Endothelial cell of umbilical vein (primary cell): ENCODE measurements at regions not wholly inside any gene's neighbourhood (a gene's known extent, or its start where the extent isn't known, plus 50 kb on each side); places are given as distances from the start of the nearest gene placed in this dataset.
A peak's percentile ranks its signal among the peaks of the same experiment; 100 is the strongest.

Experiments
- BruUV-seq: library from RNA; stranded (reverse); fragments of 400-500 nt; replicated peaks from 2 replicates; lab custom pipeline; 2021; lab: Mats Ljungman, UMichigan
- CTCF ChIA-PET: fragments of 300-600, 350-600 bp; sonication (Branson Sonifier 250); formaldehyde crosslinking; loops from one replicate; lab custom pipeline; 2021; ENCODE audit warnings: antibody characterized with exemption, inconsistent platforms; lab: Charles Lee
- POLR2A ChIA-PET: fragments of 300-600, 350-600 bp; sonication (Branson Sonifier 250); formaldehyde crosslinking; loops from one replicate; lab custom pipeline; 2021; ENCODE audit warnings: antibody characterized with exemption, inconsistent platforms; lab: Charles Lee
- DNase-seq: peaks from one replicate; pipeline ENCODE4 v3.0.0-alpha.2; 2011; ENCODE audit warnings: low read depth, low spot score
- FAIRE-seq: peaks from 2 replicates; lab custom pipeline; 2011; peaks lifted over from hg19 to GRCh38; lab: Jason Lieb, UNC
- H2AFZ ChIP-seq: 2 replicates; pipeline ENCODE4 v1.6.0; 2012; ENCODE audit warnings: low read depth, low read length, control low read depth, inconsistent platforms
- H3K27ac ChIP-seq: 2 replicates; pipeline ENCODE4 v1.5.1; 2011; ENCODE audit warnings: low read depth, mild to moderate bottlenecking, control low read depth, low read length, moderate library complexity; ENCODE audit not compliant: insufficient read depth
- H3K27me3 ChIP-seq, 2 experiments: 2 replicates each; pipeline versions ENCODE4 v1.6.0 to v1.6.1; 2011; ENCODE audit warnings: low read length in 2 of 2, mixed read lengths in 1 of 2; ENCODE audit not compliant: control insufficient read depth in 2 of 2, insufficient read depth in 2 of 2
- H3K36me3 ChIP-seq, 2 experiments: 2 replicates in 1 of 2; 3 replicates in 1 of 2; pipeline ENCODE4 v1.5.1; 2011; ENCODE audit warnings: low read length in 2 of 2, mild to moderate bottlenecking in 1 of 2, moderate library complexity in 1 of 2; ENCODE audit not compliant: control insufficient read depth in 2 of 2, insufficient read depth in 2 of 2; ENCODE audit errors: extremely low read depth in 1 of 2
- H3K4me1 ChIP-seq: 3 replicates; pipeline ENCODE4 v1.5.1; 2011; ENCODE audit warnings: mild to moderate bottlenecking, low read length; ENCODE audit not compliant: control insufficient read depth, insufficient read depth; ENCODE audit errors: extremely low read depth
- H3K4me2 ChIP-seq: 2 replicates; pipeline ENCODE4 v1.6.1; 2011; ENCODE audit warnings: low read length, control low read depth, mixed read lengths; ENCODE audit not compliant: insufficient read depth
- H3K4me3 ChIP-seq, 3 experiments: fragments of 200-600 bp in 1 of 3; sonication (generic), shearing (Covaris generic) in 1 of 3; replicated peaks in 1 of 3; 2 replicates each; pipeline ENCODE4 v1.5.1; 2011 to 2016; ENCODE audit warnings: control low read depth in 3 of 3, low read length in 3 of 3, mild to moderate bottlenecking in 2 of 3, inconsistent platforms in 1 of 3, low read depth in 1 of 3, moderate library complexity in 1 of 3; ENCODE audit not compliant: insufficient read depth in 1 of 3
- H3K79me2 ChIP-seq: 2 replicates; pipeline ENCODE4 v1.6.0; 2012; ENCODE audit warnings: low read length, inconsistent platforms; ENCODE audit not compliant: control insufficient read depth, insufficient read depth
- H3K9ac ChIP-seq: replicated peaks from 2 replicates; pipeline ENCODE3; 2011; ENCODE audit warnings: low read length, control low read depth; ENCODE audit not compliant: insufficient read depth; ENCODE audit errors: extremely low read depth
- H3K9me1 ChIP-seq: replicated peaks from 3 replicates; pipeline ENCODE4 v1.6.0; 2011; ENCODE audit warnings: mild to moderate bottlenecking, low read length; ENCODE audit not compliant: control insufficient read depth, insufficient read depth; ENCODE audit errors: extremely low read depth
- H3K9me3 ChIP-seq: replicated peaks from 2 replicates; pipeline ENCODE4 v1.5.1; 2012; ENCODE audit warnings: low read length, inconsistent platforms; ENCODE audit not compliant: control insufficient read depth, insufficient read depth
- H4K20me1 ChIP-seq: replicated peaks from 2 replicates; pipeline ENCODE3; 2011; ENCODE audit warnings: mild to moderate bottlenecking, low read length; ENCODE audit not compliant: control insufficient read depth, insufficient read depth; ENCODE audit errors: extremely low read depth
- EZH2 ChIP-seq: IDR thresholded peaks from 2 replicates; pipeline ENCODE4 v1.6.1; 2012; ENCODE audit warnings: borderline replicate concordance, low read depth, mild to moderate bottlenecking, moderate library complexity, low read length, inconsistent platforms; ENCODE audit not compliant: severe bottlenecking
- JUN ChIP-seq: IDR thresholded peaks from 2 replicates; pipeline ENCODE4 v1.6.1; 2011; ENCODE audit warnings: borderline replicate concordance, low read depth; ENCODE audit not compliant: insufficient read length, insufficient read depth
- POLR2AphosphoS5 ChIP-seq: IDR thresholded peaks from 2 replicates; pipeline ENCODE4 v1.6.1; 2012; ENCODE audit warnings: low read depth, mild to moderate bottlenecking, control low read depth, low read length, moderate library complexity; ENCODE audit not compliant: insufficient read depth
- dilution Hi-C: fragments of 300-500 bp; cut with MboI; formaldehyde crosslinking; loops from one replicate; pipeline ENCODE4 v1.15.0; 2019; ENCODE audit warnings: low sequenced_read_pairs; ENCODE audit not compliant: extremely low pct_ligation_motif_present
- intact Hi-C: fragments of 100-400 bp; cut with micrococcal nuclease; formaldehyde crosslinking; loops from one replicate; pipeline ENCODE4 v1.10.0; 2022

GRCh38 chr3:115208066-115208750 is 61.1 kb upstream of the ZBTB20 start:
- DNase-seq (no peak), FAIRE-seq (no peak)
- H3K4me1 ChIP-seq, result peaks cover 14% of the 10 kb centered on the region
- H3K27ac ChIP-seq, result no peak overlapping the region
- no peak overlapping the region for H3K4me3 ChIP-seq
- intact Hi-C loops (no loop called here), dilution Hi-C loops (no loop called here)
- H3K9ac ChIP-seq, result no peak overlapping the region
- H3K4me2 ChIP-seq, result no peak overlapping the region
- CTCF ChIA-PET, result interaction anchor here (0.6 kb wide), 1 partner anchor 9 kb away, joined by 3 read pairs; no protein-coding TSS in a partner anchor
- no peaks in the 10 kb centered on the region for H3K27me3 ChIP-seq
- no peaks in the 10 kb centered on the region for H3K9me1 ChIP-seq
- H3K9me3 ChIP-seq, result no peaks in the 10 kb centered on the region
- no peaks in the 10 kb centered on the region for H3K79me2 ChIP-seq
- no peaks in the 10 kb centered on the region for H3K36me3 ChIP-seq
- BruUV-seq, result no TSS peak
- no peak for TF ChIP-seq POLR2AphosphoS5
- no peak for TF ChIP-seq EZH2
- no peak for TF ChIP-seq JUN
- H2AFZ ChIP-seq, result no peak overlapping the region
- POLR2A ChIA-PET, result no interaction called here
- no peaks in the 10 kb centered on the region for H4K20me1 ChIP-seq

GRCh38 chr3:115211810-115212492 is 64.9 kb upstream of the ZBTB20 start:
- no peak overlapping the region for H3K4me3 ChIP-seq
- no peaks in the 10 kb centered on the region for H3K9me1 ChIP-seq
- no peaks in the 10 kb centered on the region for H3K9me3 ChIP-seq
- dilution Hi-C loops (no loop called here), intact Hi-C loops (loop anchor here (1.0 kb wide), 1 partner anchor 65 kb away; the partner anchor contains the start of gene ZBTB20)
- no peak overlapping the region for H2AFZ ChIP-seq
- H3K79me2 ChIP-seq, result no peaks in the 10 kb centered on the region
- ChIA-PET CTCF (interaction anchor here (0.6 kb wide), 1 partner anchor 43 kb away, joined by 3 read pairs; no protein-coding TSS in a partner anchor), POLR2A (no interaction called here)
- H3K4me2 ChIP-seq, result peak overlapping the region; percentile 53
- FAIRE-seq (peak; percentile 69), DNase-seq (peak; percentile 44)
- no TSS peak for BruUV-seq
- no peak overlapping the region for H3K9ac ChIP-seq
- no peaks in the 10 kb centered on the region for H3K27me3 ChIP-seq
- H4K20me1 ChIP-seq, result no peaks in the 10 kb centered on the region
- TF ChIP-seq JUN (no peak), POLR2AphosphoS5 (peak; percentile 28)
- peaks cover 14% of the 10 kb centered on the region for H3K4me1 ChIP-seq
- H3K27ac ChIP-seq, result no peak overlapping the region
- H3K36me3 ChIP-seq, result no peaks in the 10 kb centered on the region
